CD4-positive, alpha-beta memory T cell (primary cell): ENCODE measurements at regions not wholly inside any gene's neighbourhood (a gene's known extent, or its start where the extent isn't known, plus 50 kb on each side); places are given as distances from the start of the nearest gene placed in this dataset.
A peak's percentile ranks its signal among the peaks of the same experiment; 100 is the strongest.
"Not testable (repeated sequence)": the region's sequence is repeated elsewhere in the genome, so short reads cannot be mapped to it uniquely, and the experiment has no call there.

Experiments used
- CTCF ChIA-PET: fragments of 350-600 bp; sonication (Branson Sonifier 250); formaldehyde crosslinking; loops from one replicate; lab custom pipeline; 2021; ENCODE audit warnings: inconsistent platforms; ENCODE audit not compliant: partially characterized antibody; lab: Charles Lee
- POLR2A ChIA-PET: fragments of 350-600 bp; sonication (Branson Sonifier 250); formaldehyde crosslinking; loops from one replicate; lab custom pipeline; 2021; ENCODE audit not compliant: partially characterized antibody; lab: Charles Lee
- DNase-seq, 5 donors: peaks; one replicate each; pipeline versions ENCODE4 v3.0.0 to v3.0.0-alpha.2; 2020 to 2022; ENCODE audit warnings: mixed read lengths in 1 of 5
- H3K27ac ChIP-seq: one replicate; pipeline ENCODE4 v1.7.0; 2013; ENCODE audit warnings: low read depth, low read length
- H3K27me3 ChIP-seq: 2 replicates; pipeline ENCODE4 v1.7.0; 2013; ENCODE audit warnings: mild to moderate bottlenecking, low read length, moderate library complexity; ENCODE audit not compliant: insufficient read depth
- H3K36me3 ChIP-seq: 2 replicates; pipeline ENCODE4 v1.7.0; 2013; ENCODE audit warnings: mild to moderate bottlenecking, low read length, moderate library complexity; ENCODE audit not compliant: insufficient read depth
- H3K4me1 ChIP-seq: 2 replicates; pipeline ENCODE4 v1.7.0; 2013; ENCODE audit warnings: mild to moderate bottlenecking, low read length, moderate library complexity; ENCODE audit not compliant: insufficient read depth
- H3K4me3 ChIP-seq, 2 donors: one replicate each; pipeline ENCODE4 v1.7.0; 2013; ENCODE audit warnings: low read length in 2 of 2, mild to moderate bottlenecking in 1 of 2
- H3K9me3 ChIP-seq, 2 donors: one replicate each; pipeline ENCODE4 v1.7.0; 2013; ENCODE audit warnings: low read length in 2 of 2, control low read depth in 1 of 2; ENCODE audit not compliant: control insufficient read depth in 1 of 2
- H3K27ac Mint-ChIP-seq, 7 donors: one replicate each; pipeline ENCODE4 v1.8.0; 2020 to 2021; ENCODE audit warnings: mixed read lengths in 7 of 7, mild to moderate bottlenecking in 6 of 7, inconsistent platforms in 3 of 7, moderate library complexity in 3 of 7
- H3K27me3 Mint-ChIP-seq, 2 donors: one replicate each; pipeline ENCODE4 v1.8.0; 2020 to 2021; ENCODE audit warnings: mixed read lengths in 2 of 2
- H3K36me3 Mint-ChIP-seq, 2 donors: one replicate each; pipeline ENCODE4 v1.8.0; 2020 to 2021; ENCODE audit warnings: mixed read lengths in 2 of 2, inconsistent platforms in 1 of 2, mild to moderate bottlenecking in 1 of 2
- H3K4me1 Mint-ChIP-seq, 4 donors: one replicate each; pipeline ENCODE4 v1.8.0; 2020 to 2021; ENCODE audit warnings: mixed read lengths in 4 of 4, mild to moderate bottlenecking in 1 of 4
- H3K4me3 Mint-ChIP-seq, 8 donors: one replicate each; pipeline ENCODE4 v1.8.0; 2020 to 2021; ENCODE audit warnings: mixed read lengths in 8 of 8, mild to moderate bottlenecking in 7 of 8, moderate library complexity in 6 of 8, inconsistent platforms in 3 of 8
- H3K9me3 Mint-ChIP-seq, 8 donors: one replicate each; pipeline ENCODE4 v1.8.0; 2020 to 2021; ENCODE audit warnings: mixed read lengths in 8 of 8, mild to moderate bottlenecking in 5 of 8, inconsistent platforms in 3 of 8, moderate library complexity in 1 of 8
- intact Hi-C: fragments of 100-400 bp; cut with micrococcal nuclease; formaldehyde crosslinking; loops from one replicate; pipeline ENCODE4 v1.15.1; 2023

- no peaks in the 10 kb centered on the region for H3K36me3 Mint-ChIP-seq
- H3K4me3 Mint-ChIP-seq = no peak overlapping the region
- CTCF ChIA-PET = no interaction called here
- no peaks in the 10 kb centered on the region for H3K4me1 ChIP-seq
- no peak overlapping the region for H3K27ac ChIP-seq
- POLR2A ChIA-PET = no interaction called here
- no peaks in the 10 kb centered on the region for H3K4me1 Mint-ChIP-seq
- no peaks in the 10 kb centered on the region for H3K27me3 Mint-ChIP-seq
- no peak for DNase-seq
- H3K9me3 Mint-ChIP-seq = peaks cover 0 to 4% (median 0%) of the 10 kb centered on the region in 8 donors
- H3K9me3 ChIP-seq = no peaks in the 10 kb centered on the region
- no peak overlapping the region for H3K4me3 ChIP-seq
- H3K27me3 ChIP-seq = no peaks in the 10 kb centered on the region
- H3K36me3 ChIP-seq = no peaks in the 10 kb centered on the region
- intact Hi-C loops = no loop called here
- H3K27ac Mint-ChIP-seq = no peak overlapping the region
These were observed 136.0 kb downstream of the SLITRK2 start for GRCh38 chrX:145953628-145954027.

- Mint-ChIP-seq H3K4me1 (no peaks in the 10 kb centered on the region), H3K9me3 (peaks cover 0 to 8% (median 1%) of the 10 kb centered on the region in 8 donors), H3K36me3 (no peaks in the 10 kb centered on the region), H3K27me3 (no peaks in the 10 kb centered on the region), H3K4me3 (no peak overlapping the region), H3K27ac (no peak overlapping the region)
- ChIA-PET CTCF (no interaction called here), POLR2A (no interaction called here)
- Histone ChIP-seq H3K4me1 (no peaks in the 10 kb centered on the region), H3K9me3 (no peaks in the 10 kb centered on the region), H3K4me3 (no peak overlapping the region), H3K36me3 (no peaks in the 10 kb centered on the region), H3K27ac (no peak overlapping the region), H3K27me3 (no peaks in the 10 kb centered on the region)
- no peak for DNase-seq
- intact Hi-C loops = no loop called here
These were observed 172.4 kb downstream of the SLITRK2 start for GRCh38 chrX:145990051-145990450.

- no peaks in the 10 kb centered on the region for H3K36me3 Mint-ChIP-seq
- H3K27me3 Mint-ChIP-seq = no peaks in the 10 kb centered on the region
- no peak overlapping the region for H3K4me3 Mint-ChIP-seq
- H3K4me3 ChIP-seq = no peak overlapping the region
- no peaks in the 10 kb centered on the region for H3K27me3 ChIP-seq
- H3K27ac ChIP-seq = no peak overlapping the region
- peaks cover 0 to 2% (median 0%) of the 10 kb centered on the region in 8 donors for H3K9me3 Mint-ChIP-seq
- no peak for DNase-seq
- CTCF ChIA-PET = no interaction called here
- H3K36me3 ChIP-seq = no peaks in the 10 kb centered on the region
- H3K4me1 ChIP-seq = no peaks in the 10 kb centered on the region
- no peak overlapping the region for H3K27ac Mint-ChIP-seq
- no peaks in the 10 kb centered on the region for H3K9me3 ChIP-seq
- intact Hi-C loops = no loop called here
- H3K4me1 Mint-ChIP-seq = no peaks in the 10 kb centered on the region
- POLR2A ChIA-PET = no interaction called here
These were observed 189.0 kb downstream of the SLITRK2 start for GRCh38 chrX:146006637-146007036.

- ChIA-PET CTCF (no interaction called here), POLR2A (no interaction called here)
- Mint-ChIP-seq H3K9me3 (peaks cover 0 to 8% (median 0%) of the 10 kb centered on the region in 8 donors), H3K4me3 (no peak overlapping the region), H3K4me1 (no peaks in the 10 kb centered on the region), H3K27ac (no peak overlapping the region), H3K27me3 (no peaks in the 10 kb centered on the region), H3K36me3 (no peaks in the 10 kb centered on the region)
- H3K9me3 ChIP-seq = no peaks in the 10 kb centered on the region
- no peak overlapping the region for H3K27ac ChIP-seq
- no peaks in the 10 kb centered on the region for H3K4me1 ChIP-seq
- no peak for DNase-seq
- no peaks in the 10 kb centered on the region for H3K36me3 ChIP-seq
- intact Hi-C loops = no loop called here
- H3K27me3 ChIP-seq = no peaks in the 10 kb centered on the region
- H3K4me3 ChIP-seq = no peak overlapping the region
These were observed 218.4 kb downstream of the SLITRK2 start for GRCh38 chrX:146036000-146036399.

- ChIA-PET CTCF (no interaction called here), POLR2A (no interaction called here)
- Histone ChIP-seq H3K4me3 (no peak overlapping the region), H3K4me1 (no peaks in the 10 kb centered on the region), H3K27me3 (no peaks in the 10 kb centered on the region), H3K27ac (no peak overlapping the region), H3K9me3 (no peaks in the 10 kb centered on the region), H3K36me3 (no peaks in the 10 kb centered on the region)
- peak overlapping the region in 1 of 7 donors; percentile 53 for H3K27ac Mint-ChIP-seq
- no peak overlapping the region for H3K4me3 Mint-ChIP-seq
- no peaks in the 10 kb centered on the region for H3K36me3 Mint-ChIP-seq
- H3K9me3 Mint-ChIP-seq = peaks cover 0 to 3% (median under 1%) of the 10 kb centered on the region in 8 donors
- no peaks in the 10 kb centered on the region for H3K27me3 Mint-ChIP-seq
- DNase-seq = no peak
- H3K4me1 Mint-ChIP-seq = no peaks in the 10 kb centered on the region
- intact Hi-C loops = no loop called here
These were observed 224.1 kb downstream of the SLITRK2 start for GRCh38 chrX:146041741-146042140.

- POLR2A ChIA-PET, H3K27me3 Mint-ChIP-seq, H3K4me1 ChIP-seq, H3K27ac ChIP-seq, DNase-seq, H3K36me3 Mint-ChIP-seq, intact Hi-C loops, H3K27me3 ChIP-seq, H3K9me3 Mint-ChIP-seq, H3K27ac Mint-ChIP-seq, H3K4me3 ChIP-seq, H3K4me1 Mint-ChIP-seq, H3K9me3 ChIP-seq, H3K36me3 ChIP-seq, CTCF ChIA-PET, H3K4me3 Mint-ChIP-seq: not testable (repeated sequence)
These were observed 228.5 kb downstream of the SLITRK2 start for GRCh38 chrX:146046011-146046715.

DNA sequence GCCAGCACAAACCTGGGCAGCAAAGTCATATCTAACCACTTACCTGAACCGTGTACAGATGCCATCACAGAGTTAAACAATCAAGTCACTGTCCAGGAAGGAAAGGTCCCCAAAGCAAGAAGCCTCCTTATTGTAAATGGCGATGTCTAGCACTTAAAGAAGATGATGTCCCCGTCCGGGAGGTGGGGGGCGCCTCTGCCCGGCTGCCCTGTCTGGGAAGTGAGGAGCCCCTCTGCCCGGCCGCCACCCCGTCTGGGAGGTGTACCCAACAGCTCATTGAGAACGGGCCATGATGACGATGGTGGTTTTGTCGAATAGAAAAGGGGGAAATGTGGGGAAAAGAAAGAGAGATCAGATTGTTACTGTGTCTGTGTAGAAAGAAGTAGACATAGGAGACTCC, 231.9 kb downstream of the SLITRK2 start:
- CTCF ChIA-PET, H3K27me3 Mint-ChIP-seq, H3K9me3 Mint-ChIP-seq, H3K4me1 ChIP-seq, H3K36me3 ChIP-seq, H3K9me3 ChIP-seq, H3K4me1 Mint-ChIP-seq, H3K36me3 Mint-ChIP-seq, H3K4me3 Mint-ChIP-seq, H3K4me3 ChIP-seq, POLR2A ChIA-PET, H3K27ac Mint-ChIP-seq, intact Hi-C loops, DNase-seq, H3K27ac ChIP-seq, H3K27me3 ChIP-seq: not testable (repeated sequence)

DNA sequence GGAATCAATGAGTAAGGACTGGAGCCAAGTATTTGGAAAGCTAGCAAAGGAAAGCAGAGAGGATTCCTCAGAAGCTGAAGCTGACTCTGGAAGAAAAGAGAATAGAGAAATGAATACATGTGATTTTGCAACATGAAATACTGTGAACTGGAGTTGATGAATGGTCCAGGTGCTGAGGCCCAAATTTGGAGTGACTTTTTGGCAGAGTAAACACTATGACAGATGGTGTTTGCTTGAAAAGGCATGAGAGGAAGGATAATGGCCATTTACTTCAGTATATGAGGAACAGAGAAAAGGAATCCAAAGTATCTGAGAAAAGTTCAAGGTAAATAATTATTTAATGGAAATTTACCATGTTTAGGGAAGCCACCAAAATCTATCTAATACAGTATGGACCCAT, 236.7 kb downstream of the SLITRK2 start:
- DNase-seq = no peak
- Histone ChIP-seq H3K4me3 (no peak overlapping the region), H3K27me3 (no peaks in the 10 kb centered on the region), H3K36me3 (no peaks in the 10 kb centered on the region), H3K9me3 (no peaks in the 10 kb centered on the region), H3K4me1 (no peaks in the 10 kb centered on the region), H3K27ac (no peak overlapping the region)
- H3K27me3 Mint-ChIP-seq = no peaks in the 10 kb centered on the region
- no peak overlapping the region for H3K27ac Mint-ChIP-seq
- no peaks in the 10 kb centered on the region for H3K4me1 Mint-ChIP-seq
- ChIA-PET POLR2A (no interaction called here), CTCF (no interaction called here)
- intact Hi-C loops = no loop called here
- H3K9me3 Mint-ChIP-seq = no peaks in the 10 kb centered on the region
- no peaks in the 10 kb centered on the region for H3K36me3 Mint-ChIP-seq
- no peak overlapping the region for H3K4me3 Mint-ChIP-seq
